Thymus (tissue), 11 donors: ENCODE measurements at regions not wholly inside any gene's neighbourhood (a gene's known extent, or its start where the extent isn't known, plus 50 kb on each side); places are given as distances from the start of the nearest gene placed in this dataset.

Source experiments
- DNase-seq, 9 donors: peaks; one replicate each; pipeline ENCODE4 v3.0.0-alpha.2; 2013; ENCODE audit warnings: low spot score in 9 of 9, low read depth in 6 of 9, missing footprints in 1 of 9
- H3K27ac ChIP-seq, 2 donors: one replicate each; pipeline ENCODE4 v1.5.1; 2013; ENCODE audit warnings: control low read depth in 1 of 2, low read depth in 1 of 2, low read length in 1 of 2, mild to moderate bottlenecking in 1 of 2, moderate library complexity in 1 of 2
- H3K27me3 ChIP-seq, 2 donors: one replicate each; pipeline ENCODE4 v1.5.1; 2013; ENCODE audit warnings: low read length in 1 of 2; ENCODE audit not compliant: control insufficient read depth in 2 of 2, insufficient read depth in 1 of 2
- H3K36me3 ChIP-seq, 2 donors: one replicate each; pipeline ENCODE4 v1.5.1; 2013; ENCODE audit warnings: low read length in 1 of 2, mild to moderate bottlenecking in 1 of 2, moderate library complexity in 1 of 2; ENCODE audit not compliant: control insufficient read depth in 2 of 2, insufficient read depth in 2 of 2
- H3K4me1 ChIP-seq, 2 donors: one replicate each; pipeline ENCODE4 v1.5.1; 2013; ENCODE audit warnings: low read length in 2 of 2; ENCODE audit not compliant: control insufficient read depth in 2 of 2, insufficient read depth in 2 of 2
- H3K4me3 ChIP-seq, 2 donors: one replicate each; pipeline ENCODE4 v1.5.1; 2013; ENCODE audit warnings: low read length in 2 of 2, control low read depth in 1 of 2, mild to moderate bottlenecking in 1 of 2
- H3K9me3 ChIP-seq, 2 donors: one replicate each; pipeline ENCODE4 v1.5.1; 2013; ENCODE audit warnings: low read length in 1 of 2, mild to moderate bottlenecking in 1 of 2; ENCODE audit not compliant: control insufficient read depth in 2 of 2, insufficient read depth in 1 of 2
- WGBS: extraction: QIAGEN DNeasy Blood & Tissue Kit; methylation state at CpG from one replicate; pipeline ENCODE4 v1.1.7; 2013; 5-methylcytosine and 5-hydroxymethylcytosine counted together
- donor health status: healthy.

DNA sequence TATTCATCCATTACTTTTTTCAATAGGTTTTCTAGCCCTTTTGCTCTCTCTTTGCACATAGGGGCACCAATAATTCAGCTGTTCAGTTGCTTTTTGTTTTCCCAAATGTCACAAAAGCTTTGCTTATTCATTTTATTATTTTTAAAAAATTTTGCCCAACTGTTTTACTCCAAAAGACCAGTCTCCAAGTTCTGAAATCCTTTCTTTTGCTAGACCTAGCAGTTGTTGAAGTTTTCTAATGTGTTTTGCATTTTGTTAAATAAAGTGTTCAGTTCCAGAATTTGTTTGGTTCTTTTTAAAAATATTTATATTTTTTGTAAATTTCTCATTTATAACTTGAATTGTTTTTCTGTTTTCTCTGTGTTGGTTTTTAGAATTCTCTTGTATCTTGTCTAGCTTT is 1227.3 kb downstream of the ROBO2 start:
- Histone ChIP-seq H3K27ac (no peak overlapping the region), H3K27me3 (no peaks in the 10 kb centered on the region), H3K36me3 (no peaks in the 10 kb centered on the region), H3K4me1 (no peaks in the 10 kb centered on the region), H3K4me3 (no peak overlapping the region), H3K9me3 (peaks cover 0 to 11% of the 10 kb centered on the region in 2 donors)
- DNase-seq, result no peak

GRCh38 chr3:78268087-78268486 is 1228.2 kb downstream of the ROBO2 start:
- H3K9me3 ChIP-seq, result peaks cover 0 to 11% of the 10 kb centered on the region in 2 donors
- no peaks in the 10 kb centered on the region for H3K4me1 ChIP-seq
- H3K36me3 ChIP-seq, result no peaks in the 10 kb centered on the region
- no peak overlapping the region for H3K4me3 ChIP-seq
- H3K27me3 ChIP-seq, result no peaks in the 10 kb centered on the region
- 96% methylated on average over 2 of the region's 2 CpGs for whole genome bisulfite sequencing
- H3K27ac ChIP-seq, result no peak overlapping the region
- no peak for DNase-seq

- DNase-seq, result no peak
- H3K9me3 ChIP-seq, result peaks cover 0 to 11% of the 10 kb centered on the region in 2 donors
- no peaks in the 10 kb centered on the region for H3K27me3 ChIP-seq
- H3K27ac ChIP-seq, result no peak overlapping the region
- H3K4me3 ChIP-seq, result no peak overlapping the region
- no peaks in the 10 kb centered on the region for H3K36me3 ChIP-seq
- WGBS, result 82% methylated on average over 5 of the region's 5 CpGs
- H3K4me1 ChIP-seq, result no peaks in the 10 kb centered on the region
These were observed 1229.1 kb downstream of the ROBO2 start for GRCh38 chr3:78268716-78269668.

DNA sequence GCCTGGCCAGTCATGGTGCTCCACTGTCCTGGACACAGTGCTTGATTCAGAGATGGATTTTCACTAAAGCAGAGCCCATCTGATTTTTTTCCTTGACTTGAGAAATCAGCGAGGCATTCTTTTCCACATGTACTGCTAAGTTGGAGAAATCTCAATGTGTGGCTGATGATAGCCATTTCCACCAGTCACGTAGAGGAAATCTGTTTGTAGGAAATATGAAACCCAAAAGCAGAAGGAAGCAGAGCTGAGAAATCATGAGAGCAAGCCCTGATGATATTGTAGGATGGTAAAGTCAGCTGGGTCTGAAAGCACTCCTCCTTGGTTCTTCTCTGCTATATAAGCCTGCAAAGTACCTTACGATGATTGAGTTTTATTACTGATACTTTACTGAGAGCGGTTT is 1233.4 kb downstream of the ROBO2 start:
- Histone ChIP-seq H3K4me3 (no peak overlapping the region), H3K27ac (no peak overlapping the region), H3K36me3 (no peaks in the 10 kb centered on the region), H3K4me1 (no peaks in the 10 kb centered on the region), H3K9me3 (peaks cover 0 to 6% of the 10 kb centered on the region in 2 donors), H3K27me3 (no peaks in the 10 kb centered on the region)
- no peak for DNase-seq
- 44% methylated on average over 4 of the region's 4 CpGs for WGBS

GRCh38 chr3:78274475-78275065 is 1234.7 kb downstream of the ROBO2 start:
- WGBS, result 92% methylated on average over 2 of the region's 2 CpGs
- no peak overlapping the region for H3K27ac ChIP-seq
- DNase-seq, result no peak

GRCh38 chr3:78275420-78275852 is 1235.5 kb downstream of the ROBO2 start:
- no peak overlapping the region for H3K4me3 ChIP-seq
- no peaks in the 10 kb centered on the region for H3K4me1 ChIP-seq
- WGBS, result 92% methylated on average over 3 of the region's 3 CpGs
- DNase-seq, result no peak
- no peaks in the 10 kb centered on the region for H3K9me3 ChIP-seq
- H3K27ac ChIP-seq, result no peak overlapping the region
- H3K27me3 ChIP-seq, result no peaks in the 10 kb centered on the region
- H3K36me3 ChIP-seq, result no peaks in the 10 kb centered on the region

More at GRCh38 chr3:78274475-78275065, 1234.7 kb downstream of the ROBO2 start:
- Histone ChIP-seq H3K4me3 (no peak overlapping the region), H3K9me3 (no peaks in the 10 kb centered on the region), H3K27me3 (no peaks in the 10 kb centered on the region), H3K36me3 (no peaks in the 10 kb centered on the region), H3K4me1 (no peaks in the 10 kb centered on the region)

- Histone ChIP-seq H3K9me3 (no peaks in the 10 kb centered on the region), H3K27me3 (no peaks in the 10 kb centered on the region), H3K27ac (no peak overlapping the region), H3K4me1 (no peaks in the 10 kb centered on the region), H3K4me3 (no peak overlapping the region), H3K36me3 (no peaks in the 10 kb centered on the region)
- DNase-seq, result no peak
- 98% methylated on average over 2 of the region's 2 CpGs for WGBS
These were observed 1237.3 kb downstream of the ROBO2 start for GRCh38 chr3:78277220-78277619.

GRCh38 chr3:78277801-78278200 is 1237.9 kb downstream of the ROBO2 start:
- Histone ChIP-seq H3K4me1 (no peaks in the 10 kb centered on the region), H3K27me3 (no peaks in the 10 kb centered on the region), H3K36me3 (no peaks in the 10 kb centered on the region), H3K4me3 (no peak overlapping the region), H3K27ac (no peak overlapping the region), H3K9me3 (no peaks in the 10 kb centered on the region)
- peak in 1 of 9 donors; percentile 5 for DNase-seq

GRCh38 chr3:78279091-78279490 is 1239.2 kb downstream of the ROBO2 start:
- WGBS, result 80% methylated on average over 3 of the region's 3 CpGs
- no peak for DNase-seq
- no peaks in the 10 kb centered on the region for H3K36me3 ChIP-seq
- no peaks in the 10 kb centered on the region for H3K9me3 ChIP-seq
- H3K4me1 ChIP-seq, result no peaks in the 10 kb centered on the region
- no peaks in the 10 kb centered on the region for H3K27me3 ChIP-seq
- no peak overlapping the region for H3K4me3 ChIP-seq
- H3K27ac ChIP-seq, result no peak overlapping the region
